BJ (cell line): ENCODE measurements at regions not wholly inside any gene's neighbourhood (a gene's known extent, or its start where the extent isn't known, plus 50 kb on each side); places are given as distances from the start of the nearest gene placed in this dataset.
"Not testable (repeated sequence)": the region's sequence is repeated elsewhere in the genome, so short reads cannot be mapped to it uniquely, and the experiment has no call there.

Experiments used
- CTCF ChIA-PET: fragments of 350-600 bp; formaldehyde crosslinking; extraction: SDS; loops from one replicate; lab custom pipeline; 2021; ENCODE audit warnings: antibody characterized with exemption, inconsistent platforms; lab: Yijun Ruan, JAX
- POLR2A ChIA-PET: fragments of 300-600 bp; sonication (Branson Sonifier 250); formaldehyde crosslinking; extraction: SDS; loops from one replicate; lab custom pipeline; 2021; ENCODE audit warnings: antibody characterized with exemption; lab: Charles Lee
- DNase-seq: peaks from one replicate; pipeline ENCODE4 v3.0.0-alpha.2; 2011; ENCODE audit warnings: low read depth
- H3K27me3 ChIP-seq: 2 replicates; pipeline ENCODE4 v1.6.0; 2011; ENCODE audit warnings: low read length; ENCODE audit not compliant: control insufficient read depth, insufficient read depth
- H3K36me3 ChIP-seq: 2 replicates; pipeline ENCODE4 v1.5.1; 2011; ENCODE audit warnings: low read length; ENCODE audit not compliant: control insufficient read depth, insufficient read depth
- H3K4me3 ChIP-seq: 2 replicates; pipeline ENCODE4 v1.5.1; 2011; ENCODE audit warnings: low read depth, mild to moderate bottlenecking, control low read depth, low read length
- TF ChIP-seq, protein P1 (sequence below): IDR thresholded peaks from 2 replicates; pipeline ENCODE4 v1.5.1; 2011; ENCODE audit warnings: low read depth, mild to moderate bottlenecking, control low read depth, inconsistent platforms, low read length, moderate library complexity; ENCODE audit not compliant: insufficient read depth

GRCh38 chr7:82579047-82579446, 135.5 kb upstream of the CACNA2D1 start:
- Histone ChIP-seq H3K4me3 (no peak overlapping the region), H3K36me3 (no peaks in the 10 kb centered on the region), H3K27me3 (peaks cover 2% of the 10 kb centered on the region; the same call in 1 of the 2 replicates)
- no peak for DNase-seq
- ChIA-PET CTCF (interaction anchor here (0.6 kb wide), 1 partner anchor 27 kb away, joined by 3 read pairs; no protein-coding TSS in a partner anchor), POLR2A (no interaction called here)
- TF ChIP-seq, protein P1, sequence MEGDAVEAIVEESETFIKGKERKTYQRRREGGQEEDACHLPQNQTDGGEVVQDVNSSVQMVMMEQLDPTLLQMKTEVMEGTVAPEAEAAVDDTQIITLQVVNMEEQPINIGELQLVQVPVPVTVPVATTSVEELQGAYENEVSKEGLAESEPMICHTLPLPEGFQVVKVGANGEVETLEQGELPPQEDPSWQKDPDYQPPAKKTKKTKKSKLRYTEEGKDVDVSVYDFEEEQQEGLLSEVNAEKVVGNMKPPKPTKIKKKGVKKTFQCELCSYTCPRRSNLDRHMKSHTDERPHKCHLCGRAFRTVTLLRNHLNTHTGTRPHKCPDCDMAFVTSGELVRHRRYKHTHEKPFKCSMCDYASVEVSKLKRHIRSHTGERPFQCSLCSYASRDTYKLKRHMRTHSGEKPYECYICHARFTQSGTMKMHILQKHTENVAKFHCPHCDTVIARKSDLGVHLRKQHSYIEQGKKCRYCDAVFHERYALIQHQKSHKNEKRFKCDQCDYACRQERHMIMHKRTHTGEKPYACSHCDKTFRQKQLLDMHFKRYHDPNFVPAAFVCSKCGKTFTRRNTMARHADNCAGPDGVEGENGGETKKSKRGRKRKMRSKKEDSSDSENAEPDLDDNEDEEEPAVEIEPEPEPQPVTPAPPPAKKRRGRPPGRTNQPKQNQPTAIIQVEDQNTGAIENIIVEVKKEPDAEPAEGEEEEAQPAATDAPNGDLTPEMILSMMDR, result no peak

GRCh38 chr7:82578430-82578829, 134.9 kb upstream of the CACNA2D1 start:
- ChIA-PET CTCF (interaction anchor here (0.6 kb wide), 1 partner anchor 28 kb away, joined by 3 read pairs; no protein-coding TSS in a partner anchor), POLR2A (no interaction called here)
- Histone ChIP-seq H3K27me3 (peaks cover 2% of the 10 kb centered on the region; the same call in 1 of the 2 replicates), H3K4me3 (no peak overlapping the region), H3K36me3 (no peaks in the 10 kb centered on the region)
- TF ChIP-seq, protein P1, result no peak
- DNase-seq, result no peak

DNA sequence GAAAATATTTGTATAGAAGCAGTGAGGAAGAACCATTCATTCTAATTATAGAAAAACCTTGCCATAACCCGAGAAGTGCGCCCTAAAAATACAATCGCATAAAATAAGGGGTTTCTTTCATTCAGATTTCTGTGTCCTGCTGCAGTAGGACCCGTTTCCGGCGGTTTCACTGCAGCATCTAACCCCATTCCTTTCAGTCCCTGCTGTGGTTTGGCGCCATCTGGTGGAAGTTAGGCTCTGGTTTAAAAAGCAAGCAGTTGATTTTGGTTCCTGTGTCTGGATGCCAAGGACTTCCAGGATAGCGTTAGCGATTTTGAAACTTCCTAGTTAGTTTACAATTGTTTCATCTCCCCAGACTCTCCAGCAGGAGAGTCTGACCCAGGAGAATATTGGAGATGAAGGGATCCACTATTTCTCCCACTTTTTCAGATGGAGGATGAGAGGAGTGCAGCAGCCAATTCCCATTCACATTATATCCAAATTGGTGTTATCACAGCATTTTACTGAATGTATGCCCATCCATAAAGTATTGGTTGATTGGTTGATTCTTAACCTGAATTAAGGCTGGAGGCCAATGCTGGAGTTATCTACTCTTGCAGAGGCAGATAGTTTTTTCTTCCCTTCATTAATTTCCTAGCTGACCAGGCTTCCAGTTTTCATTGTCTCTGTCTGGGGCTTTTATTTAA, 128.8 kb upstream of the CACNA2D1 start:
- TF ChIP-seq, protein P1, result peak; percentile 89
- Histone ChIP-seq H3K4me3 (no peak overlapping the region), H3K27me3 (peaks cover 2% of the 10 kb centered on the region; the same call in 1 of the 2 replicates), H3K36me3 (no peaks in the 10 kb centered on the region)
- CTCF ChIA-PET, result interaction anchor here (0.6 to 2.4 kb wide), 33 partner anchors 9 to 1089 kb away, joined by 3 to 12 read pairs (median 4); no protein-coding TSS in a partner anchor
- DNase-seq, result peak; percentile 24
- POLR2A ChIA-PET, result no interaction called here

DNA sequence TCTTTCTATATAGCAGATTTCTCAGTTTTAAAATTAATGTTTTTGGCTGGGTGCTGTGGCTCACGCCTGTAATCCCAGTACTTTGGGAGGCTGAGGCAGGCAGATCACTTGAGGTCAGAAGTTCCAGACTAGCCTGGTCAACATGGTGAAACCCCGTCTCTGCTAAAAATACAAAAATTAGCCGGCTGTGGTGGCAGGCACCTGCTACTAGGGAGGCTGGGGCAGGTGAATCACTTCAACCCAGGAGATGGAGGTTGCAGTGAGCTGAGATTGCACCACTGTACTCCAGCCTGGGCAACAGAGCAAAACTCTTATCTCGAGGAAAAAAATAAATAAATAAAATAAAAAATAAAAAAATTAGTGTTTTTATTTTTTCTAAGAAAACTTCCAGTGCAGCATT, 127.5 kb upstream of the CACNA2D1 start:
- CTCF ChIA-PET, result interaction anchor here (0.7 to 2.4 kb wide), 19 partner anchors 7 to 1088 kb away, joined by 3 to 12 read pairs (median 4); no protein-coding TSS in a partner anchor
- H3K36me3 ChIP-seq, H3K4me3 ChIP-seq, POLR2A ChIA-PET, DNase-seq, H3K27me3 ChIP-seq: not testable (repeated sequence)

DNA sequence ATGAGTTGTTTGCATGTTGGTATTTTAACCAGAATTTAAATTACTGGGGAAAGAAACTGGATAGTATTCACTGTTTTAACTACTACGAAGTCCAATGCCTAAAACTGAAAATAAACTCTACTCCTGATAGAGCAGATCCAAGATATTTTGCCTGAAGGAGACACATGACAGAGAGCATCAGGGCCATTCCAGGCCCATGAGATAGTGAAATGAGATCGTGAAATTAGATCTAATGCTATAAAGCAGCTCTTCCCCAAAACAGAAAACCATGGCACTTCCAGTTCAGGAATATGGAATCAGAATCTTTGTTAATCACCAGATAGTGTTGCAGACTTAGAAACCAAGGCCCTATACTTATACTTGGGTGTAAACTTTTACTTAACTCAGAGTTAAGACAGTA, 124.3 kb upstream of the CACNA2D1 start:
- TF ChIP-seq, protein P1, result no peak
- CTCF ChIA-PET, result no interaction called here
- POLR2A ChIA-PET, result no interaction called here

More for the DNA sequence above, 124.3 kb upstream of the CACNA2D1 start:
- Histone ChIP-seq H3K27me3 (no peaks in the 10 kb centered on the region), H3K36me3 (no peaks in the 10 kb centered on the region), H3K4me3 (no peak overlapping the region)
- DNase-seq, result no peak
